Stomach (tissue), 4 donors: ENCODE measurements at regions not wholly inside any gene's neighbourhood (a gene's known extent, or its start where the extent isn't known, plus 50 kb on each side); places are given as distances from the start of the nearest gene placed in this dataset.

ENCODE experiments used
- POLR2A ChIP-seq, 4 donors: fragments of 450-650 bp; IDR thresholded peaks; one replicate each; pipeline ENCODE4 v1.6.1; 2016; ENCODE audit warnings: antibody characterized with exemption in 4 of 4, control low read depth in 2 of 4, mild to moderate bottlenecking in 1 of 4, moderate library complexity in 1 of 4
- TF ChIP-seq, protein P1 (sequence below), 7 experiments: fragments of 450-650 bp in 4 of 7; fragments of 200-600 bp in 3 of 7; sonication (generic) in 3 of 7; IDR thresholded peaks; one replicate each; pipeline ENCODE4 v1.5.1; 2016 to 2019; ENCODE audit warnings: antibody characterized with exemption in 7 of 7, control low read depth in 2 of 7, mild to moderate bottlenecking in 1 of 7

- no peak for TF ChIP-seq POLR2A (IDR thresholded peaks at IDR 0.05)
- TF ChIP-seq, protein P1, sequence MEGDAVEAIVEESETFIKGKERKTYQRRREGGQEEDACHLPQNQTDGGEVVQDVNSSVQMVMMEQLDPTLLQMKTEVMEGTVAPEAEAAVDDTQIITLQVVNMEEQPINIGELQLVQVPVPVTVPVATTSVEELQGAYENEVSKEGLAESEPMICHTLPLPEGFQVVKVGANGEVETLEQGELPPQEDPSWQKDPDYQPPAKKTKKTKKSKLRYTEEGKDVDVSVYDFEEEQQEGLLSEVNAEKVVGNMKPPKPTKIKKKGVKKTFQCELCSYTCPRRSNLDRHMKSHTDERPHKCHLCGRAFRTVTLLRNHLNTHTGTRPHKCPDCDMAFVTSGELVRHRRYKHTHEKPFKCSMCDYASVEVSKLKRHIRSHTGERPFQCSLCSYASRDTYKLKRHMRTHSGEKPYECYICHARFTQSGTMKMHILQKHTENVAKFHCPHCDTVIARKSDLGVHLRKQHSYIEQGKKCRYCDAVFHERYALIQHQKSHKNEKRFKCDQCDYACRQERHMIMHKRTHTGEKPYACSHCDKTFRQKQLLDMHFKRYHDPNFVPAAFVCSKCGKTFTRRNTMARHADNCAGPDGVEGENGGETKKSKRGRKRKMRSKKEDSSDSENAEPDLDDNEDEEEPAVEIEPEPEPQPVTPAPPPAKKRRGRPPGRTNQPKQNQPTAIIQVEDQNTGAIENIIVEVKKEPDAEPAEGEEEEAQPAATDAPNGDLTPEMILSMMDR (IDR thresholded peaks at IDR 0.05): no peak
Observed at GRCh38 chr16:22739077-22739476, 74.9 kb upstream of the HS3ST2 start.
